ENCODE measurements at regions not wholly inside any gene's neighbourhood (a gene's known extent, or its start where the extent isn't known, plus 50 kb on each side); places are given as distances from the start of the nearest gene placed in this dataset.

DNA sequence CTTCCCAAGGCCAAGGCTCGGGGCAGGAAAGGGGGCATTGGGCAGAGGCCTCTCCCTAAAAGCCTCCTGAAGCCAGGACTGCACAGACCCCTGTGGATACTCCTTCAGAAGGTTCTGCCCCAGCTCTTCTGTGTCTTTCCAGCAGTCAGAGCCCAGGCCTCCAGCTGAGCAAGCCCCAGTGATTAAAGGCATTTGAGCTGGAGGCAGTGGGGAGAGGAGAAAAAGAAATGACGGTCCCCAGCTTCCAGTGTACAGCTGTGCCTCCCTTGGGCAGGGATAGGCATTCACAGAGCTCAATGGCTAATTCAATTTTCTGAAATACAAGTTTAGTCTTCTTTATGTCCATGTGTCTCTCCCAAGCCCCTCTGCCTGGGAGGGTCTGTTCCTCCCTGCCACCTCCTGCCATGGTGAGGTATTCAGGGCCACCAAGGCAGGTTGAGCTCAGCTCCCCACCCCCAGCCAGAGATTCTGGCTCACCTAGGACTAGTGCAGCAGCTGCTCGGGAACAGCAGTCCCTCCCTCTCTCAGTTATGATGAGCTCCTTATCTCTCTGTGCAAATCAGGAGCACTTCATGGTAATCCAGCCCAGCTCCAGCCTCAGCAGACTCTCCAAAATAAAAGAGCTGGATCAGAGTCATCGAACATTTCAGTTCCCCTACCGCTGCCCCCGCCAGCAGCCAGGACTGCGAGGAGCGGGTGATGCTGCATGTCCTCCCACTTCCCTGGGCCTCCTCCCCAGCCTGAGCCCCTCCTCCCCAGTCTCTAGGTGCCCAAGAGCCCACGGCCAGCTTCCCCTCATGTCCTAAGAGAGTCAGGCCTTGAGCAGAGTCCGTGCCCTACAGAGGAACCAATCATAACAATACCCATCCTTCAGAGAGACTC lies 208.4 kb upstream of the ZC3H12A start:
- no peak overlapping the region for H3K27ac ChIP-seq
- no peaks in the 10 kb centered on the region for H3K36me3 ChIP-seq (ENCODE audit: low read depth)
- in situ Hi-C loops (cut with MboI) = no loop called here

DNA sequence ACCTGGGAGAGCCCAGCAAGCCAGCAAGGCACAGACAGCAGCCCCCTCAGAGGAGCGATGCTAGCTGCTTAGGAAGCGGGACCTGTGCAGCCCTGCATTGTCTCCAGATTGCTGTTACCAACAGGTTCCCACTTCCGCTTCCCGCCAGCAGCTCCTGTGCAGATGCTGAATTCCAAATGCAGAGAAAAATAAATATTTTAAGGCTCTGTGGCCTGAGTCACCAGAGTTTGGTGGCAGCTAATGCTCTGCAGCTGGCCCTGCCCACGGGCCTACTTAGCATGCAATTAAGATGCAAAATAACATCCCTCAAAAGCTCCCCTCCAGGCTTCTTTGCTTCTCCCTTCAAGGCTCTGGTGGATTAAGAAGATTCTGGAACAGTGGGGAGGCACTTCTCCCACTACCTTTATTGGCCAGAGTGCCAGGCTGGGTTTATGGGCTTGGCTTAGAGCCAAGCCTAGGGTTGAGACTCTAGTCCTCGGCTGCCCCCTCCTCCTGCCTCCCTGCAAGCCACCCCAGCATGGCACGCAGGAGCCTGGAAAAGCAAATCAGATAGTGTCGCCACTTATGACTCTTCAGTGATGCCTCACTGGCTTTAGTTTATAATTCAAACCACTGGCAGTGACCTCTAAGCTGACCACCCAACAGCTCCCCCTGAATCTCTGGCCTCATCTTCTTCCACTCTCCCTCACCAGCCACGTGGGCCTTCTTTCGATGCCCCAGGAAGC lies 207.1 kb upstream of the ZC3H12A start:
- Histone ChIP-seq H2AFZ (no peak overlapping the region), H3K9ac (no peak overlapping the region), H3K4me3 (no peak overlapping the region), H3K4me2 (ENCODE audit: unreplicated experiment) (no peak overlapping the region), H3K27ac (no peak overlapping the region), H3K9me3 (ENCODE audit: low read depth) (no peaks in the 10 kb centered on the region), H3K4me1 (ENCODE audit: insufficient read depth) (no peaks in the 10 kb centered on the region), H3K9me2 (ENCODE audit: insufficient read depth) (no peaks in the 10 kb centered on the region), H3K27me3 (replicated peaks; ENCODE audit: insufficient read depth) (no peaks in the 10 kb centered on the region), H4K20me1 (ENCODE audit: insufficient read depth) (no peaks in the 10 kb centered on the region), H3F3A (ENCODE audit: insufficient read depth) (no peaks in the 10 kb centered on the region), H3K36me3 (ENCODE audit: low read depth) (no peaks in the 10 kb centered on the region), H3K79me2 (ENCODE audit: insufficient read depth) (no peaks in the 10 kb centered on the region)
- in situ Hi-C loops (cut with MboI) = no loop called here
- DNase-seq = peak; percentile 15
- TF ChIP-seq EZH2phosphoT487 (IDR thresholded peaks at IDR 0.05; ENCODE audit: insufficient read depth, low read depth) (no peak), EZH2 (IDR thresholded peaks at IDR 0.05; ENCODE audit: insufficient read depth, poor library complexity, severe bottlenecking) (no peak)
- WGBS, 2 experiments (ENCODE audit: low coverage in 1 of 2, low lambda C conversion rate in 2 of 2, missing lambda C conversion rate in 2 of 2) = 34 to 36% methylated on average over 10 of the region's 10 CpGs

More for the DNA sequence above, 208.4 kb upstream of the ZC3H12A start:
- 17 to 21% methylated on average over 7 to 10 of the region's 10 CpGs for WGBS, 2 experiments (ENCODE audit: low coverage in 1 of 2, low lambda C conversion rate in 2 of 2, missing lambda C conversion rate in 2 of 2)
- DNase-seq = no peak
- Histone ChIP-seq H3K9me2 (ENCODE audit: insufficient read depth) (no peaks in the 10 kb centered on the region), H2AFZ (no peak overlapping the region), H3K27me3 (replicated peaks; ENCODE audit: insufficient read depth) (no peaks in the 10 kb centered on the region), H3K4me3 (no peak overlapping the region), H3K9me3 (ENCODE audit: low read depth) (no peaks in the 10 kb centered on the region), H3K4me1 (ENCODE audit: insufficient read depth) (no peaks in the 10 kb centered on the region), H3K9ac (no peak overlapping the region), H3K4me2 (ENCODE audit: unreplicated experiment) (no peak overlapping the region), H3K79me2 (ENCODE audit: insufficient read depth) (no peaks in the 10 kb centered on the region), H4K20me1 (ENCODE audit: insufficient read depth) (no peaks in the 10 kb centered on the region), H3F3A (ENCODE audit: insufficient read depth) (no peaks in the 10 kb centered on the region)
- TF ChIP-seq EZH2phosphoT487 (IDR thresholded peaks at IDR 0.05; ENCODE audit: insufficient read depth, low read depth) (no peak), EZH2 (IDR thresholded peaks at IDR 0.05; ENCODE audit: insufficient read depth, poor library complexity, severe bottlenecking) (no peak)

DNA sequence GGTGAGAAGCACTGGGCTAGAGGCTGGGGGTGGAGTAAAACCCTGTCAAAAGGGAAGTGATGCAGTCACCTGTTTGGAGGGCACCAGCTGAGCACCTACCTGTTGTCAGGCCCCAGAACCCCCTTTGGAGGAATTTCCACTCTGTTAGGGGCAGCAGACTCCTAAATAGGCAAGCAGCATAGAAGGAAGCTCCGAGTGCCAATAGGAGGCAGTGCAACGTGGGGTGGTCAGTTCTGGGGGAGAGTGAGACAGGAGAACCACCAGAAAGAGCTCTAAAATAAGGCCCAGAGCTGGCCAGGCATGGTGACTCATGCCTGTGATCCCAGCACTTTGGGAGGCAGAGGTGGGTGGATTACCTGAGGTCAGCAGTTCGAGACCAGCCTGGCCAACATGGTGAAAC lies 203.7 kb upstream of the ZC3H12A start:
- DNase-seq = no peak
- H3K9me2 ChIP-seq (ENCODE audit: insufficient read depth) = no peaks in the 10 kb centered on the region
- no peak overlapping the region for H3K4me3 ChIP-seq
- H3K4me2 ChIP-seq (ENCODE audit: unreplicated experiment) = no peak overlapping the region
- H2AFZ ChIP-seq = no peak overlapping the region
- H3K79me2 ChIP-seq (ENCODE audit: insufficient read depth) = no peaks in the 10 kb centered on the region
- no peaks in the 10 kb centered on the region for H3K36me3 ChIP-seq (ENCODE audit: low read depth)
- no peaks in the 10 kb centered on the region for H3K27me3 ChIP-seq (replicated peaks; ENCODE audit: insufficient read depth)
- WGBS, 2 experiments (ENCODE audit: low coverage in 1 of 2, low lambda C conversion rate in 2 of 2, missing lambda C conversion rate in 2 of 2) = 23 to 26% methylated on average over 3 of the region's 3 CpGs
- H3K9ac ChIP-seq = no peak overlapping the region
- no peaks in the 10 kb centered on the region for H3F3A ChIP-seq (ENCODE audit: insufficient read depth)
- TF ChIP-seq EZH2 (IDR thresholded peaks at IDR 0.05; ENCODE audit: insufficient read depth, poor library complexity, severe bottlenecking) (no peak), EZH2phosphoT487 (IDR thresholded peaks at IDR 0.05; ENCODE audit: insufficient read depth, low read depth) (no peak)
- no peaks in the 10 kb centered on the region for H3K4me1 ChIP-seq (ENCODE audit: insufficient read depth)
- no peak overlapping the region for H3K27ac ChIP-seq
- in situ Hi-C loops (cut with MboI) = no loop called here
- H3K9me3 ChIP-seq (ENCODE audit: low read depth) = no peaks in the 10 kb centered on the region
- no peaks in the 10 kb centered on the region for H4K20me1 ChIP-seq (ENCODE audit: insufficient read depth)

DNA sequence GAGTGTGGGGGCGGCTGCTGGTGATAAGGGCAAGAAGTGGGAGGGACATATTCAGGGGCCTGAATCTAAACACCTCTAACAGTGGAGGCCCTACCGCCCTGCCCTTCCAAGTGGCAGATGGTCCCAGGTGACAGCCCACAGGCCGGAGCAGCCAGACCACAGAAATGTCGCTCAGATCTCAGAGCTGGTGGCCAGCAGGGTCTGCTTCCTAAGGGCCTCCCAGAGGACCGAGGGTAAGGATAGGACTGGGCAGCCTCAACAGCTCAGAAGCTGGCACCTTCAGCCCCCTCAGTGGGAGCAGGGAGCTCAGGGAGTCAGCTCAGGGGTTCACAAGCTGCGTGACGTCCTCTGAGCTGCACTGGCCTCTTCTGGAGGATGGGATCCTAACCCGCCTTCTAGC lies 201.8 kb upstream of the ZC3H12A start:
- TF ChIP-seq EZH2phosphoT487 (IDR thresholded peaks at IDR 0.05; ENCODE audit: insufficient read depth, low read depth) (no peak), EZH2 (IDR thresholded peaks at IDR 0.05; ENCODE audit: insufficient read depth, poor library complexity, severe bottlenecking) (no peak)
- Histone ChIP-seq H3F3A (ENCODE audit: insufficient read depth) (no peaks in the 10 kb centered on the region), H2AFZ (no peak overlapping the region), H3K4me3 (no peak overlapping the region), H3K4me2 (ENCODE audit: unreplicated experiment) (no peak overlapping the region), H3K9me3 (ENCODE audit: low read depth) (no peaks in the 10 kb centered on the region), H3K9me2 (ENCODE audit: insufficient read depth) (no peaks in the 10 kb centered on the region), H4K20me1 (ENCODE audit: insufficient read depth) (no peaks in the 10 kb centered on the region), H3K79me2 (ENCODE audit: insufficient read depth) (no peaks in the 10 kb centered on the region), H3K27ac (no peak overlapping the region), H3K27me3 (replicated peaks; ENCODE audit: insufficient read depth) (no peaks in the 10 kb centered on the region), H3K9ac (no peak overlapping the region), H3K4me1 (ENCODE audit: insufficient read depth) (no peaks in the 10 kb centered on the region), H3K36me3 (ENCODE audit: low read depth) (no peaks in the 10 kb centered on the region)
- in situ Hi-C loops (cut with MboI) = no loop called here
- DNase-seq = no peak
- 28 to 30% methylated on average over 8 of the region's 8 CpGs for WGBS, 2 experiments (ENCODE audit: low coverage in 1 of 2, low lambda C conversion rate in 2 of 2, missing lambda C conversion rate in 2 of 2)
